Activated naive CD8-positive, alpha-beta T cell (primary cell): ENCODE measurements at regions not wholly inside any gene's neighbourhood (a gene's known extent, or its start where the extent isn't known, plus 50 kb on each side); places are given as distances from the start of the nearest gene placed in this dataset.

Experiments used
- H3K27ac Mint-ChIP-seq: one replicate; pipeline ENCODE4 v1.8.0; 2021; ENCODE audit warnings: mixed read lengths
- H3K27me3 Mint-ChIP-seq: one replicate; pipeline ENCODE4 v1.8.0; 2021; ENCODE audit warnings: mixed read lengths
- H3K36me3 Mint-ChIP-seq: one replicate; pipeline ENCODE4 v1.8.0; 2021; ENCODE audit warnings: mixed read lengths
- H3K4me1 Mint-ChIP-seq: one replicate; pipeline ENCODE4 v1.8.0; 2021; ENCODE audit warnings: low read depth, mixed read lengths
- H3K4me3 Mint-ChIP-seq: one replicate; pipeline ENCODE4 v1.8.0; 2021; ENCODE audit warnings: mild to moderate bottlenecking, mixed read lengths
- H3K9me3 Mint-ChIP-seq: one replicate; pipeline ENCODE4 v1.8.0; 2021; ENCODE audit warnings: low read depth, mixed read lengths

DNA sequence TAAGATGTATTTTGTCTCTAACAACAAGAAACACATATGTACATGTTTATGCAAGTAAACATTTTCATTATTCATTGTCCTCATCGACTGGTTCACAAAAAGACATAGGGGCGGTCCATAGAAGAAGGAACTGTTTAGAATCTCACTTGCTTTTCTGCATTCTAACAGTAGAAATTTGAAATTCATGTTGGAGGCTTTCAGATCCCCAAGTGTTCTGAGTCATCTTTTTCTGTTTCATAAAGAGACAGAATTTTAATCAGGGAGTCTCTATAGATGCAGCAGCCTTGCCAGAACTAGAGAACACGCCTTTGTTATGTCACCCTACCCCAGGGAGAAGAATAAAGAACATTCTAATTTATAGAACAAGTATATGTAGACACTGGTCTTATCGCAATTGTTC lies 324.3 kb downstream of the GABRG2 start:
- no peaks in the 10 kb centered on the region for H3K36me3 Mint-ChIP-seq
- peaks cover 14% of the 10 kb centered on the region for H3K9me3 Mint-ChIP-seq
- no peaks in the 10 kb centered on the region for H3K27me3 Mint-ChIP-seq
- H3K27ac Mint-ChIP-seq: no peak overlapping the region
- H3K4me3 Mint-ChIP-seq: no peak overlapping the region
- no peaks in the 10 kb centered on the region for H3K4me1 Mint-ChIP-seq

DNA sequence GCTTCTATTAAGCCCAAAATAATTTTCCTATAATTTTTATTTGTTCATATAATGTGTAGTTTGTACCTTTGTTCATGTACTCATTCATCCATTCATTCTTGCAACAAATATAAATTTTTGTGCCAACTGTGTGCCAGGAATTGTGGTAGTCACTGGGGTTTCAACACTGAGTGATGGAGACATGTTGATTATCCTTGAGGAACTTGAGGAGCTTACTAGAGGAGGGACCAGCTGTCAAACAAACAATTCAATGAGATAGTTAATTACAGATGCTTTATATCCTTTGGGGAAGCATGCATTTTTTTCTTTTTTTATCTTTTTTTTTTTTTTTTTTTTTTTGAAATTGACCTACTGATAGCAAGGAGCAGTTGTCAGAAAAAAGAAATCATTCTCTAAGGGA lies 324.8 kb downstream of the GABRG2 start:
- Mint-ChIP-seq H3K4me3 (no peak overlapping the region), H3K27me3 (no peaks in the 10 kb centered on the region), H3K4me1 (no peaks in the 10 kb centered on the region), H3K27ac (no peak overlapping the region), H3K9me3 (peaks cover 11% of the 10 kb centered on the region), H3K36me3 (no peaks in the 10 kb centered on the region)

DNA sequence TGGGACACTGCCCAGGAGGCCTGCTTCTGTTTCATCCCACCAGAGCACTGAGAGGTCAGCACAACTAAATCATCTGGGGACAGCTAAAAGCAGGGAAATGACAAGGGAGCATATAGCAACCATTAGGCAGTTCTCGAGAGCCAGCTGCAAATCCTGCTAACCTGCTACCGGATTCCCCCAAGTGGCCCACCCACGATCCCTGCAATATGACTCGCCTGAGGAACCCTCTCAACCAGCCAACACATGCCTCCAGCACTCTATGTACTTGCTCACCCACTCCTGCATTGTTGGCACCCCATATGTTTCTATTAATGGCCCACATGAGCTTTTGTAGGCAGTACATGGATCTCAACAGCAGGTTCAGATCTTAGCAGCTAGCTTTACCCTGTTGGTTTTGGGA lies 326.0 kb downstream of the GABRG2 start:
- Mint-ChIP-seq H3K4me1 (no peaks in the 10 kb centered on the region), H3K27me3 (no peaks in the 10 kb centered on the region), H3K27ac (no peak overlapping the region), H3K4me3 (no peak overlapping the region), H3K36me3 (no peaks in the 10 kb centered on the region), H3K9me3 (peaks cover 11% of the 10 kb centered on the region)

DNA sequence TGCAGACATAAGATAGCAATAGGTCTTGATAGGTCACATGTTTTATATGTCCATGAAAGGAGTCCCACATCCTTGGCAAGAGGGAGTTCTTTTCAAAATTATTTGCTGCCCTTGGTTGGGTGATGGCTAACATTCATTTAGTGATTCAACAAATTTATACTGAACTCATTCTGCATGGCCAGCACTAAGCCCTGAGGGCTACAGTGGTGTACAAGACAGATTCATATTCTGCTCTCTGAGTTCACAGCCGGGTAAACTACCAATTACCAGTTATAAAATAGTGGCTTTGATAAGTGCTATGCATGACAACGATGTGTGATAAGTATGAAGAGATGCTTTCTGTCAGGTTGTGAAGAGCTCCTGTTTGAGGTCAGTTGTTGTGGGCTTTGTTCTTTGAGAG lies 340.0 kb downstream of the GABRG2 start:
- Mint-ChIP-seq H3K36me3 (no peaks in the 10 kb centered on the region), H3K27ac (no peak overlapping the region), H3K4me3 (no peak overlapping the region), H3K27me3 (no peaks in the 10 kb centered on the region), H3K9me3 (peaks cover 6% of the 10 kb centered on the region), H3K4me1 (no peaks in the 10 kb centered on the region)

DNA sequence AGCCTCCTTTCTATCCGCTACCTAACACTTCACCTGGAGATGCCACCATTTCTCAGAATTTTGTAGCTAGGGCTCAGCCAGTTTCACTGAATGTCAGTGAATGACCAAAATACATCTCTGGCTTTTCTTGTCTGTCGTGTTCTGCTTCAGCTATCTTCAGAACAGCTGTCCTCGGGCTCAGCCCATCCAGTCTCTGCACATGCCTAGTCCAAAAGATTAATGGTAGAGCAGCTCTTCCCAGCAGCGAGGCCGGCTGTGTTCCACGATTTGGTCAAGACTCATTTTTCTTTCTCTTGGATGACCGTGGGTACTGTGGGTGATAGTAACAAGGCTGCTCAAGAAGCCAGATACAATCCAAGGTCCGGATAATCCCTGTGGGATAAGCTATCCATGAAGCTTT lies 342.8 kb downstream of the GABRG2 start:
- H3K9me3 Mint-ChIP-seq: no peaks in the 10 kb centered on the region
- H3K36me3 Mint-ChIP-seq: no peaks in the 10 kb centered on the region
- H3K4me1 Mint-ChIP-seq: no peaks in the 10 kb centered on the region
- H3K27ac Mint-ChIP-seq: no peak overlapping the region
- H3K27me3 Mint-ChIP-seq: no peaks in the 10 kb centered on the region
- H3K4me3 Mint-ChIP-seq: no peak overlapping the region

DNA sequence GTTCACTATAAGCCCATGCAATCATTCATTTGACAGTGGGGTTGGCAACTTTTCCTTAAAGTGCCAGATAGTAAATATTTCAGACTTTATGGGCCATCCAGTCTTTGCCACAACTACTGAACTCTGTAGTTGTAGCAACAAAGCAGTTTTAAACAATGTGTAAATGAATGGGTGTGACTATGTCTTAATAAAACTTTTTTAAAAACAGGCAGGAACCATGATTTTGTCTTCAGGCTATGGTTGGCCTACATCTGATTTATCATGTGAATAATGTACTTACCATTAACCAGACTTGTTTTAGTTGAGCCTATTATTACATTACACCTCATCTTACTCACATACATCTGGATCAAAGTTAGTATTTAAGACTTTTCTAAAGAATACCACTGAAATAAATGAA lies 361.6 kb downstream of the GABRG2 start:
- Mint-ChIP-seq H3K4me1 (no peaks in the 10 kb centered on the region), H3K36me3 (no peaks in the 10 kb centered on the region), H3K27me3 (no peaks in the 10 kb centered on the region), H3K9me3 (peaks cover 15% of the 10 kb centered on the region), H3K4me3 (no peak overlapping the region), H3K27ac (no peak overlapping the region)

DNA sequence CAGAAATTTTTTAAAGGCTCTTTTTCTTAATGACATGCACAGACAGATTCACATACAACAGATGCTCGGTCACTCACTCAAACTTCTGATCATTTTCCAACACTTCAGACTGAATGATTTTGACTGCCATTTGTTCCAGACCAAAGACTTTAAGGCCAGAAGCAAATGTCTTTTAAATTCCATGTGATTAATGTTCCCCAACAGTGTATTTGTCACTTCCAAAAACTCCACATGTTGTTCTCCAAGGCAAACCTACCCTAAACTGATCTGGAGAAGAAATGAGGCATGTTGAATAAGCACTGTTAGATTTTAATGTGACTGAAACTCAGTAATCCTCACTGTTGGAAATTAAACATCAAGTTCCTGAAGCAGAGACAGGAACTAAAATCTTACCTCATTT lies 366.7 kb downstream of the GABRG2 start:
- H3K4me1 Mint-ChIP-seq: no peaks in the 10 kb centered on the region
- no peak overlapping the region for H3K27ac Mint-ChIP-seq
- no peaks in the 10 kb centered on the region for H3K36me3 Mint-ChIP-seq
- no peak overlapping the region for H3K4me3 Mint-ChIP-seq
- no peaks in the 10 kb centered on the region for H3K27me3 Mint-ChIP-seq
- H3K9me3 Mint-ChIP-seq: peaks cover 13% of the 10 kb centered on the region

DNA sequence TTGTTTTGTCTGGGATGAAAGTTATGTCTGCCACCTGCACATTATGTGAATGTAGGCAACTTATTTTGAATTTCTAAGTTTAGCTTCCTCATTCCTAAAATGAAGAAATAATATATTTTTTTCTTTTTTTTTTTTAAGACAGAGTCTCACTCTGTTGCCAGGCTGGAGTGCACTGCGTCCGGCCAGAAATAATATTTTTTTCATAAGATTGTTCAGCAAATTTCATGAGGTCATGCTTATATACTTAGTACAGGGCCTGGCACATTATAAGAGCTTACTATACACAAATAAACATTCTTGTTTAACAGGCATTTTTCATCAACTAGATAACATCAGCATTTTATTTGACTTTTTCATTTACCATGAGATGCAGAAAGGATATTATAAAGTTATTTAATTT lies 368.5 kb downstream of the GABRG2 start:
- H3K4me1 Mint-ChIP-seq: no peaks in the 10 kb centered on the region
- no peak overlapping the region for H3K4me3 Mint-ChIP-seq
- no peaks in the 10 kb centered on the region for H3K36me3 Mint-ChIP-seq
- no peaks in the 10 kb centered on the region for H3K27me3 Mint-ChIP-seq
- no peak overlapping the region for H3K27ac Mint-ChIP-seq
- H3K9me3 Mint-ChIP-seq: peaks cover 11% of the 10 kb centered on the region

DNA sequence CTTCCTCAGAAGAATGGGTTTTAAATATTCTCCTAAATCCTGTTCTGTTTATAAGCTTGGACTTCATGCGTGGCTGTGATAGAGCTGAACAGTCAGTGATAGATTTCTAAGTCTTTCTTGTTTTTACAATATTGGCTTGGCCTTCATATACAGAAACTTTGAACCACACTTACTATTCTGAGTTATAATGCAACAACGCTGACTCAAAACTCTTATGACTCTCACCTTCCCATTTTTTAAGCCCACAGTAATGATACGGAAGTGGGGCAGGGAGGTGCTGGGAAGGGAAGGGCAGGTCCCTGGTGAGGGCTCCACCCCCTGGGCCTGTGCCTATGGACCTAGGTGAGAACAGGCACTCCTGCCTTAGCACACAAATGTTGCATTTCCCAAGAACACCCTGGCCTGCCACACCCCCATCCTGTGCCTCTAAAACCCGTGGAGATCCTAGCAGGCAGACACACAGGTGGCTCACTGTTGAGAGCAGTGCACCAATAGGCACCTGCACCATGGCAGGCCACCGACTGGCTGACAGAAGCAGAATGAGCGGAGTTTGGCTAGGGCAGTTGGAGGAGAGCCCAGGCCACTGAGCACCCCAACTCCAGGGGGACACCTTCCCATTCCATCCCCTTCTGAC lies 376.7 kb downstream of the GABRG2 start:
- Mint-ChIP-seq H3K27ac (no peak overlapping the region), H3K4me3 (no peak overlapping the region), H3K4me1 (no peaks in the 10 kb centered on the region), H3K27me3 (no peaks in the 10 kb centered on the region), H3K36me3 (no peaks in the 10 kb centered on the region), H3K9me3 (peaks cover 3% of the 10 kb centered on the region)

DNA sequence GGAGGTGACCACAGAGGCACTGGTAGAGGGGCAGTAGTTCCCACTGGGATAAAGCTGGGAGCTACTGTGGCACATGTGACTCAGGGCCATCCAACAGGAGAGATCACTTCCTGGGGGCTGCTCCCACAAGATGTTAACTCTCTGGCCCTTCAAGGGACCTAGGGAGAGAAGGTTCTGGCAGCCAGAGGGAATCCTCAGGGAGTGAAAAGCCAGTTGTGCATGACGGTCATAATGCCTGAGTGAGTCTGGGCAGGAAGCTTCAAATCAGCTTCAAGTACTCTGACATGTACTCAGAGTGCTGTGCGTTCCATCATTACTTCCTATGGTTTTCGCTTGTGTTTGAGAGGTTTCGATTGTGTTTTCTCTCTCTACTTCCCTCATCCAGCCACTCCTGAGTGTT lies 388.5 kb downstream of the GABRG2 start:
- Mint-ChIP-seq H3K4me3 (no peak overlapping the region), H3K36me3 (no peaks in the 10 kb centered on the region), H3K27me3 (no peaks in the 10 kb centered on the region), H3K9me3 (peaks cover 29% of the 10 kb centered on the region), H3K4me1 (no peaks in the 10 kb centered on the region), H3K27ac (no peak overlapping the region)

DNA sequence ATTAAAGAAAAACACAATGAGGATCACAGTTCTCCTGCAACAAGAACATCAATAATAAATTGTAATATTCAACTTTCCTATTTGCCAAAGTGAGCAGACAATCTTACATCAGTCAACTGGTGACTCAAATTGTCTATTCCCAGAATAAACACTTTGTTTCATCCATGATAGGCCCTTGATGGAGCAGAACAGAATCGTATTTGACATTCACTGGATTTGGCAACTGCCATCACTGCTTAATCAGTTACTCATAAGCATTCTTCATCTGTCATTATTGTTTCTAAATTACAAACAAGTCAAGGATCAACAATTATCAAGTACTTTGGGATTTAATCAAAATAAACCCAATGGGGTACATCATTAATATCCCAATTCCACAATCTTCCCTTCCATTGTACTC lies 398.4 kb downstream of the GABRG2 start:
- H3K27me3 Mint-ChIP-seq: no peaks in the 10 kb centered on the region
- no peaks in the 10 kb centered on the region for H3K4me1 Mint-ChIP-seq
- H3K36me3 Mint-ChIP-seq: no peaks in the 10 kb centered on the region
- H3K27ac Mint-ChIP-seq: no peak overlapping the region
- H3K4me3 Mint-ChIP-seq: no peak overlapping the region
- H3K9me3 Mint-ChIP-seq: peaks cover 7% of the 10 kb centered on the region

DNA sequence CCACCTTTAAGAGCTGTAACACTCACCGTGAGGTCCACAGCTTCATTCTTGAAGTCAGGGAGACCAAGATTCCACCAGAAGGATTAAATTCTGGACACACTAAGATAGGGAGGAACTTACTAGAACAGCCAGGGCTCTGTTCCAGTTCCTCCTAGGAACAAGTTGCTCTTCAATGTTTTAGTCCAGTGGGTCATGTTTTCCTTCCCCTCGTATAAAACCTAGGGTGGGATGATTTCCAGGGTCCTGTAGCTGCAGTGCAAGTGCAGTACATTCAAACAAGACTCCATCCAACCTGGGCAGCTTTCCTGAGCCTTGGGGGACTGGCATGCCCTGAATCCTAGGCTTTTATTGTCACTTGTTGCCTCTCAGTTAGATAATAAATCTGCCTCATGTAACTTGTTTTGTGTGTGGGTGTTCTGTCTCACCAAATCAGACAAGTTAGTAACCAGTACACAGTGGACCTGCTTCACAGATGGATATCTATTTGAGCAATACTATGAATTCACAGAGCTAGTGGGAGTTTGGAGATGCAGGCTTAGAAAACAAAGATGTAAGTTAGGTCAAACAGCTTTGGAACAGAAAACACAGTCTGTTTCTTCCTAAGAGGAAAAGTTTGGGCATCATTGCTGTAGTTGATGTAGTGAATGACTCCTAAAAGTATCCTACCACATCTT lies 405.6 kb downstream of the GABRG2 start:
- Mint-ChIP-seq H3K9me3 (peaks cover 3% of the 10 kb centered on the region), H3K27ac (no peak overlapping the region), H3K36me3 (no peaks in the 10 kb centered on the region), H3K27me3 (no peaks in the 10 kb centered on the region), H3K4me1 (no peaks in the 10 kb centered on the region), H3K4me3 (no peak overlapping the region)

DNA sequence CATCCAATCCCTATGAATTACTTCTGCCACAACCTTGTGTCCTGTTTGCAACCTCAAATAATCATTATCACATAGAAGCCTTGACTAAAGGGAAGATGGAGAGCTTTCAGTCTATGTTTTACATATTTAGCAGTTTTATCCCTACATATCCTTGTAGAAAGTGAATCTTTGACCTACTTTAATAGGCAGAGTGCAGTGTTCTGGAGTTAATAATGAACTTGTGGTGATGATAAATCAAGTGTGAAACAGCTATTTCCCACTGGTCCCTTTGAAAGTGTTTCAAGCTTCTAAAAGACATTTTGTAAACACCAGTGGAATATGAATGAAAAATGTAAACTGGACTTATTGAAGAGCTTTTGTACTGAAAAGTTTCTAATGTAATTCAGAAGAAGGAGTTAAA lies 406.7 kb downstream of the GABRG2 start:
- no peaks in the 10 kb centered on the region for H3K27me3 Mint-ChIP-seq
- no peaks in the 10 kb centered on the region for H3K36me3 Mint-ChIP-seq
- peaks cover 3% of the 10 kb centered on the region for H3K9me3 Mint-ChIP-seq
- no peak overlapping the region for H3K27ac Mint-ChIP-seq
- H3K4me1 Mint-ChIP-seq: no peaks in the 10 kb centered on the region
- H3K4me3 Mint-ChIP-seq: no peak overlapping the region

DNA sequence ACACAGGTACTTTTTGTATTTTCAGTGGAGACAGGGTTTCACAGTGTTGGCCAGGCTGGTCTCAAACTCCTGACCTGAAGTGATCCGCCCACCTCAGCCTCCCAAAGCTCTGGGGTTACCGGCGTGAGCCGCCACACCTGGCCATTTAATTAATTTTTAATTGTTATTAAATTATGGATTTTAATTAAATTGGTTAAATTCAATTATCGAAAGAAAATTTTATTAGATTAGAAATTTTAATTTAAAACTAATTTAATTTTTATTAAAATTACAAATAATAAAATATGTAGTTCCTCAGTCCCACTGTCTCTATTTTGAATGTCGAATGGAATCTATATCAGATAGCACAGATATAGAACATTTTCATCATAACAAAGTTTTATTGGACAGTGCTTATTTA lies 416.5 kb downstream of the GABRG2 start:
- Mint-ChIP-seq H3K27ac (no peak overlapping the region), H3K27me3 (no peaks in the 10 kb centered on the region), H3K9me3 (peaks cover 9% of the 10 kb centered on the region), H3K36me3 (no peaks in the 10 kb centered on the region), H3K4me1 (no peaks in the 10 kb centered on the region), H3K4me3 (no peak overlapping the region)

DNA sequence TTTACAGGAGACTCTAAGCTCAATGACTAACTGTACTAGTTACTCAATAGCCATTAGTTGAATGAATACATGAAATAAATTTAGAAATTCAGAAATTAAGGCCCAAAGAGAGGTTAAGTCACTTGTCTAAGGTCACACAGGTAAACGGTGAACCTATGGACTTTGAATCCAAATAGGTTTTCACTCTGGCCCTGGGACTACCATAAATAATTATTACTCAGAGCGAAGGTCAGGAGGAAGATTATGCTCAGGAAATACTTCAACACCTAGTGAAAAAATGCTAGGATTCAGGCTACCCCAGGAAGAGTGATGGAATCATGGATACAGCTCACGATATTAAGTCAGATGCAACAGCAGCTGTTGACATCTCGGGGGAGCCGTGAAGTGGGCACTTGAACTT lies 417.4 kb downstream of the GABRG2 start:
- H3K4me3 Mint-ChIP-seq: no peak overlapping the region
- H3K9me3 Mint-ChIP-seq: peaks cover 9% of the 10 kb centered on the region
- H3K4me1 Mint-ChIP-seq: no peaks in the 10 kb centered on the region
- no peaks in the 10 kb centered on the region for H3K36me3 Mint-ChIP-seq
- H3K27ac Mint-ChIP-seq: no peak overlapping the region
- H3K27me3 Mint-ChIP-seq: no peaks in the 10 kb centered on the region

DNA sequence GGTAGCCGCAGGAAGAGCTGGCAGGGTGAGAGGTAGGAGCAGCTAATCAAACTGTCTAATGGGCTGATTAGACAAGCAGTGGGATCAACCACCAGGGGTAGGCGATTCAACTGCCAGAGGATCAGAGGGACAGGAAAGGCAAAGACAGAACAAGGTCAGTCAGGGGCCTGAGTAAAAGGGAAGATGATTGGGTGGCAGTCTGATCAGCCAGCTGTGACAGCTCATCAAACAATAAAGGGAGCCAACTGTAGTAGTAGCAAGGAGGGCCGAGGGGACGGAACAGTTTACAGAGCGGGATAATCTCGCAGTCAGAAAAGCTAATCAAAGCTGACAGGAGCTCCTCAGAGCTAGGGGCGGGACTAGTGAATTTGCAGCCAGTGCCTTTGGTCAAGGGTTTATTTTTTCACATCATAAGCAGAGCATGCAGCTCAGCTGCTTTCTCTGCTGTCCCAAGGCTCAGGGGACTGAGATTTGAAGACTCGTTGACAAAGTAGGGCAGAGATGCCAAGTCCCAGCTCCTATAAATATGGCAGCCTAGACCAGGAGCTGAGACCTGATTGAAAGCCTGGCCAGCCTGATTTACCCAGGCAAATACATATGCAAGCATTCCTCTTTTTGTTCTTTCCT lies 418.2 kb downstream of the GABRG2 start:
- Mint-ChIP-seq H3K36me3 (no peaks in the 10 kb centered on the region), H3K27ac (no peak overlapping the region), H3K4me3 (no peak overlapping the region), H3K9me3 (peaks cover 9% of the 10 kb centered on the region), H3K27me3 (no peaks in the 10 kb centered on the region), H3K4me1 (no peaks in the 10 kb centered on the region)
